Keratinocyte (primary cell): ENCODE measurements at regions not wholly inside any gene's neighbourhood (a gene's known extent, or its start where the extent isn't known, plus 50 kb on each side); places are given as distances from the start of the nearest gene placed in this dataset.

Experiments
- DNase-seq: peaks from one replicate; pipeline ENCODE4 v3.0.0-alpha.2; 2011; ENCODE audit warnings: low read depth, missing footprints, low spot score
- FAIRE-seq: peaks from 2 replicates; lab custom pipeline; 2011; peaks lifted over from hg19 to GRCh38; lab: Jason Lieb, UNC
- H2AFZ ChIP-seq: 2 replicates; pipeline ENCODE4 v1.6.0; 2012; ENCODE audit warnings: low read length, control low read depth, inconsistent platforms; ENCODE audit not compliant: control insufficient read depth
- H3K27ac ChIP-seq: 2 replicates; pipeline ENCODE4 v1.5.1; 2011; ENCODE audit warnings: low read length; ENCODE audit not compliant: control insufficient read depth, insufficient read depth
- H3K27me3 ChIP-seq: 3 replicates; pipeline ENCODE4 v1.6.0; 2011; ENCODE audit warnings: low read length; ENCODE audit not compliant: control insufficient read depth, insufficient read depth; ENCODE audit errors: extremely low read depth
- H3K36me3 ChIP-seq, 2 experiments: 2 replicates in 1 of 2; 3 replicates in 1 of 2; pipeline ENCODE4 v1.5.1; 2011; ENCODE audit warnings: low read length in 2 of 2, mild to moderate bottlenecking in 1 of 2; ENCODE audit not compliant: control insufficient read depth in 2 of 2, insufficient read depth in 2 of 2; ENCODE audit errors: extremely low read depth in 1 of 2
- H3K4me1 ChIP-seq: 3 replicates; pipeline ENCODE4 v1.5.1; 2011; ENCODE audit warnings: low read length; ENCODE audit not compliant: control insufficient read depth, insufficient read depth; ENCODE audit errors: extremely low read depth
- H3K4me2 ChIP-seq: 3 replicates; pipeline ENCODE4 v1.6.0; 2011; ENCODE audit warnings: low read depth, low read length; ENCODE audit not compliant: control insufficient read depth, insufficient read depth; ENCODE audit errors: extremely low read depth
- H3K4me3 ChIP-seq, 3 experiments: fragments of 200-600 bp in 1 of 3; sonication (generic) in 1 of 3; 2 replicates in 2 of 3; 3 replicates in 1 of 3; pipeline ENCODE4 v1.5.1; 2011 to 2016; ENCODE audit warnings: low read length in 3 of 3, mild to moderate bottlenecking in 3 of 3, control low read depth in 2 of 3, inconsistent platforms in 1 of 3, low read depth in 1 of 3, mixed read lengths in 1 of 3, mixed run types in 1 of 3, moderate library complexity in 1 of 3; ENCODE audit not compliant: control insufficient read depth in 2 of 3, insufficient read depth in 2 of 3; ENCODE audit errors: extremely low read depth in 1 of 3
- H3K79me2 ChIP-seq: 2 replicates; pipeline ENCODE4 v1.6.0; 2012; ENCODE audit warnings: low read length; ENCODE audit not compliant: control insufficient read depth, insufficient read depth
- H3K9ac ChIP-seq: 3 replicates; pipeline ENCODE4 v1.6.0; 2011; ENCODE audit warnings: low read length; ENCODE audit not compliant: control insufficient read depth, insufficient read depth; ENCODE audit errors: extremely low read depth
- H3K9me1 ChIP-seq: 3 replicates; pipeline ENCODE4 v1.6.0; 2011; ENCODE audit warnings: low read length; ENCODE audit not compliant: control insufficient read depth, insufficient read depth; ENCODE audit errors: extremely low read depth
- H3K9me3 ChIP-seq: 2 replicates; pipeline ENCODE4 v1.5.1; 2012; ENCODE audit warnings: low read depth, low read length; ENCODE audit not compliant: control insufficient read depth
- H4K20me1 ChIP-seq: 3 replicates; pipeline ENCODE4 v1.6.0; 2011; ENCODE audit warnings: low read length; ENCODE audit not compliant: control insufficient read depth, insufficient read depth; ENCODE audit errors: extremely low read depth
- CTCF ChIP-seq, 3 experiments: IDR thresholded peaks in 1 of 3; conservative IDR thresholded peaks in 1 of 3; optimal IDR thresholded peaks in 1 of 3; 2 replicates in 2 of 3; 3 replicates in 1 of 3; pipeline versions ENCODE3 to v1.5.1; 2011; ENCODE audit warnings: low read length in 3 of 3, mild to moderate bottlenecking in 3 of 3, moderate library complexity in 2 of 3, control low read depth in 1 of 3, inconsistent platforms in 1 of 3; ENCODE audit not compliant: insufficient read depth in 2 of 3; ENCODE audit errors: extremely low read depth in 1 of 3
- EZH2 ChIP-seq: IDR thresholded peaks from one replicate; pipeline ENCODE4 v1.6.1; 2012; ENCODE audit warnings: inconsistent platforms, mild to moderate bottlenecking, low read length, moderate library complexity
- dilution Hi-C: fragments of 300-500 bp; cut with MboI; formaldehyde crosslinking; loops from one replicate; pipeline ENCODE4 v1.7.0; 2020; ENCODE audit warnings: low sequenced_read_pairs; ENCODE audit not compliant: extremely low pct_ligation_motif_present

- Histone ChIP-seq H3K27ac (no peak overlapping the region), H3K9me1 (no peaks in the 10 kb centered on the region), H3K4me3 (no peak overlapping the region), H2AFZ (no peak overlapping the region), H4K20me1 (no peaks in the 10 kb centered on the region), H3K4me2 (no peak overlapping the region), H3K27me3 (no peaks in the 10 kb centered on the region), H3K36me3 (no peaks in the 10 kb centered on the region), H3K9me3 (peaks cover 3% of the 10 kb centered on the region), H3K79me2 (no peaks in the 10 kb centered on the region), H3K4me1 (no peaks in the 10 kb centered on the region), H3K9ac (no peak overlapping the region)
- no peak for TF ChIP-seq EZH2
- TF ChIP-seq CTCF (optimal IDR thresholded peaks at IDR 0.05 in 1 of 3, IDR thresholded peaks at IDR 0.05 in 1 of 3, conservative IDR thresholded peaks at IDR 0.05 in 1 of 3; ENCODE audit: extremely low read depth in 1 of 3, insufficient read depth in 2 of 3, low read length in 3 of 3): no peak
- dilution Hi-C loops: no loop called here
- DNase-seq: no peak
- no peak for FAIRE-seq
These were observed 250.9 kb upstream of the PDE10A start for GRCh38 chr6:165913676-165914570.

DNA sequence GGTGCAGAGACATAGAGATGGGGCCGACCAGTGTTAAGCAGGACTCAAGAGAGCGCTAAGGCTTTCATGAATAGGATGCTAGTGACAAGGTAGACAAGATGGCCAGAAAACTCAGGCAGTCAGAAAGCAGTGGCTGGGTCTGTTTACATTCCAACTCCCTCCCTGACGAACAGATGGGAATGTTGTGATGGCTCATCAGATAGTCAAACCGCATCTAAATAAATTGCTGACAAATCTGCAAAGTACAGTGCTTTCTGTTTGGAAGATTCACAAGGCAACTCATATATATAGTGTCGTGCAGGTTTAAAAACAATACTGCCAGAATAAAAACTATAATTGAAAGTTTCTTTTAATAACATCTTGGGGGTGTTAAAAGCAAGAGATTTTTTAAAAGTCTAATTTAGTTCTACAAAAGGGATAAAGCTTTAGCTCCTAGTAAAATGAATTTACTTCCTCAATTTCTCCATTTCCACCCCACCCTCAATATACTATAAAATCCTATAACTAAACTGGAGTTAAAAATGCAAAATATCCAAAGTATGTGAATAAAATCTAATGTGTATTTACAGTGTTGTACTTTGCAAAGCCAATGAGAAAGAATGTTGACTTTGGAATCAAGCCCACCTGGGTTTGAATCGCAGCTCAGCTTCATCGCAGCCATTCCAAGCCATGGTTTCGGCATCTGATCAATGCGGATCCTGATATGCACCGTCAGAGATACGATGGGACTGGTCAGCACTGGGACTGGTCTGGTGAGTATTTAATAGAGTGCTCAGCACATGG is 247.3 kb upstream of the PDE10A start:
- no peaks in the 10 kb centered on the region for H3K36me3 ChIP-seq
- no peaks in the 10 kb centered on the region for H3K9me1 ChIP-seq
- no peaks in the 10 kb centered on the region for H3K79me2 ChIP-seq
- peaks cover 7% of the 10 kb centered on the region for H3K9me3 ChIP-seq
- H3K27me3 ChIP-seq: no peaks in the 10 kb centered on the region
- H3K4me1 ChIP-seq: no peaks in the 10 kb centered on the region
- no peak overlapping the region for H3K4me3 ChIP-seq
- FAIRE-seq (no peak), DNase-seq (no peak)
- H3K9ac ChIP-seq: no peak overlapping the region
- TF ChIP-seq CTCF (optimal IDR thresholded peaks at IDR 0.05 in 1 of 3, IDR thresholded peaks at IDR 0.05 in 1 of 3, conservative IDR thresholded peaks at IDR 0.05 in 1 of 3; ENCODE audit: extremely low read depth in 1 of 3, insufficient read depth in 2 of 3, low read length in 3 of 3): no peak
- TF ChIP-seq EZH2: no peak
- no peak overlapping the region for H3K4me2 ChIP-seq
- no peaks in the 10 kb centered on the region for H4K20me1 ChIP-seq
- no peak overlapping the region for H3K27ac ChIP-seq
- dilution Hi-C loops: no loop called here
- H2AFZ ChIP-seq: no peak overlapping the region
